ENCODE measurements at regions not wholly inside any gene's neighbourhood (a gene's known extent, or its start where the extent isn't known, plus 50 kb on each side); places are given as distances from the start of the nearest gene placed in this dataset.

- peaks cover 18% of the 10 kb centered on the region for H3K9me3 Mint-ChIP-seq (ENCODE audit: unreplicated experiment)
- intact Hi-C loops (cut with micrococcal nuclease), result no loop called here
- BruUV-seq (replicated peaks), result no TSS peak
- H3K4me3 Mint-ChIP-seq (ENCODE audit: unreplicated experiment), result no peak overlapping the region
- ChIA-PET CTCF (interaction anchor here (0.7 to 2.1 kb wide), 6 partner anchors 16 to 191 kb away, joined by 3 to 15 read pairs (median 5); no protein-coding TSS in a partner anchor), POLR2A (interaction anchor here (0.6 to 1.4 kb wide), 2 partner anchors 10 to 55 kb away, joined by 3 to 5 read pairs; no protein-coding TSS in a partner anchor)
- DNase-seq (ENCODE audit: unreplicated experiment), result no peak
- peaks cover 59% of the 10 kb centered on the region for H3K27me3 Mint-ChIP-seq (ENCODE audit: insufficient read depth, unreplicated experiment)
- TF ChIP-seq CTCF (IDR thresholded peaks at IDR 0.05; ENCODE audit: unreplicated experiment), result no peak
- no peaks in the 10 kb centered on the region for H3K36me3 Mint-ChIP-seq (ENCODE audit: insufficient read depth, unreplicated experiment)
- no peak overlapping the region for H3K27ac Mint-ChIP-seq (ENCODE audit: low read depth, unreplicated experiment)
- no peaks in the 10 kb centered on the region for H3K4me1 Mint-ChIP-seq (ENCODE audit: insufficient read depth, unreplicated experiment)
Measured at GRCh38 chr7:128190051-128190647, 50.9 kb upstream of the LEP start.

GRCh38 chr7:128191136-128191844 lies 49.8 kb upstream of the LEP start:
- CTCF ChIA-PET, result interaction anchor here (1.1 to 2.1 kb wide), 5 partner anchors 17 to 56 kb away, joined by 3 to 15 read pairs (median 6); no protein-coding TSS in a partner anchor
- DNase-seq (ENCODE audit: unreplicated experiment), result no peak
- no peak for TF ChIP-seq CTCF (IDR thresholded peaks at IDR 0.05; ENCODE audit: unreplicated experiment)
- H3K4me1 Mint-ChIP-seq (ENCODE audit: insufficient read depth, unreplicated experiment), result no peaks in the 10 kb centered on the region
- no peak overlapping the region for H3K27ac Mint-ChIP-seq (ENCODE audit: low read depth, unreplicated experiment)
- no peaks in the 10 kb centered on the region for H3K36me3 Mint-ChIP-seq (ENCODE audit: insufficient read depth, unreplicated experiment)
- POLR2A ChIA-PET, result interaction anchor here (1.4 kb wide), 1 partner anchor 56 kb away, joined by 3 read pairs; no protein-coding TSS in a partner anchor
- H3K9me3 Mint-ChIP-seq (ENCODE audit: unreplicated experiment), result peaks cover 20% of the 10 kb centered on the region
- BruUV-seq (replicated peaks), result no TSS peak
- intact Hi-C loops (cut with micrococcal nuclease), result no loop called here
- no peak overlapping the region for H3K4me3 Mint-ChIP-seq (ENCODE audit: unreplicated experiment)
- H3K27me3 Mint-ChIP-seq (ENCODE audit: insufficient read depth, unreplicated experiment), result peaks cover 48% of the 10 kb centered on the region
